ENCODE measurements at regions not wholly inside any gene's neighbourhood (a gene's known extent, or its start where the extent isn't known, plus 50 kb on each side); places are given as distances from the start of the nearest gene placed in this dataset.
A peak's percentile ranks its signal among the peaks of the same experiment; 100 is the strongest.

DNA sequence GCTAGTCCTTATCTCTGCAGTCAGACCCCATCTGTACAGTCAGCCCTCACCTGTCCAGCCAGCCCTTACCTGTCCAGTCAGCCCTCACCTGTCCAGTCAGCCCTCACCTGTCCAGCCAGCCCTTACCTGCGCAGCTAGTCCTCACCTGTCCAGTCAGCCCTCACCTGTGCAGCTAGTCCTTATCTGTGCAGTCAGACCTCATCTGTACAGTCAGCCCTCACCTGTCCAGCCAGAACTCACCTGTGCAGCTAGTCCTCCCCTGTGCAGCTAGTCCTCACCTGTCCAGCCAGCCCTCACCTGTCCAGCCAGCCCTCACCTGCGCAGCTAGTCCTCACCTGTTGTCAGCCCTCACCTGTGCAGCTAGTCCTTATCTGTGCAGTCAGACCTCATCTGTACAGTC is 506.8 kb downstream of the NPHP4 start:
- intact Hi-C loops (cut with DNase I): no loop called here
- H3K27me3 ChIP-seq: peaks cover 0 to 26% (median 11%) of the 10 kb centered on the region in 9 donors
- no peak for DNase-seq
- no peaks in the 10 kb centered on the region for H3K36me3 ChIP-seq
- no peak for TF ChIP-seq POLR2A (IDR thresholded peaks at IDR 0.05)
- TF ChIP-seq, protein P1, sequence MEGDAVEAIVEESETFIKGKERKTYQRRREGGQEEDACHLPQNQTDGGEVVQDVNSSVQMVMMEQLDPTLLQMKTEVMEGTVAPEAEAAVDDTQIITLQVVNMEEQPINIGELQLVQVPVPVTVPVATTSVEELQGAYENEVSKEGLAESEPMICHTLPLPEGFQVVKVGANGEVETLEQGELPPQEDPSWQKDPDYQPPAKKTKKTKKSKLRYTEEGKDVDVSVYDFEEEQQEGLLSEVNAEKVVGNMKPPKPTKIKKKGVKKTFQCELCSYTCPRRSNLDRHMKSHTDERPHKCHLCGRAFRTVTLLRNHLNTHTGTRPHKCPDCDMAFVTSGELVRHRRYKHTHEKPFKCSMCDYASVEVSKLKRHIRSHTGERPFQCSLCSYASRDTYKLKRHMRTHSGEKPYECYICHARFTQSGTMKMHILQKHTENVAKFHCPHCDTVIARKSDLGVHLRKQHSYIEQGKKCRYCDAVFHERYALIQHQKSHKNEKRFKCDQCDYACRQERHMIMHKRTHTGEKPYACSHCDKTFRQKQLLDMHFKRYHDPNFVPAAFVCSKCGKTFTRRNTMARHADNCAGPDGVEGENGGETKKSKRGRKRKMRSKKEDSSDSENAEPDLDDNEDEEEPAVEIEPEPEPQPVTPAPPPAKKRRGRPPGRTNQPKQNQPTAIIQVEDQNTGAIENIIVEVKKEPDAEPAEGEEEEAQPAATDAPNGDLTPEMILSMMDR (IDR thresholded peaks at IDR 0.05): no peak
- no peak for ATAC-seq
- H3K27ac ChIP-seq: no peak overlapping the region
- no peak overlapping the region for H3K4me3 ChIP-seq
- 72 to 89% (median 83%) methylated on average over 2 of the region's 2 CpGs for WGBS, 4 donors
- H3K4me1 ChIP-seq: no peaks in the 10 kb centered on the region
- H3K9me3 ChIP-seq: no peaks in the 10 kb centered on the region

DNA sequence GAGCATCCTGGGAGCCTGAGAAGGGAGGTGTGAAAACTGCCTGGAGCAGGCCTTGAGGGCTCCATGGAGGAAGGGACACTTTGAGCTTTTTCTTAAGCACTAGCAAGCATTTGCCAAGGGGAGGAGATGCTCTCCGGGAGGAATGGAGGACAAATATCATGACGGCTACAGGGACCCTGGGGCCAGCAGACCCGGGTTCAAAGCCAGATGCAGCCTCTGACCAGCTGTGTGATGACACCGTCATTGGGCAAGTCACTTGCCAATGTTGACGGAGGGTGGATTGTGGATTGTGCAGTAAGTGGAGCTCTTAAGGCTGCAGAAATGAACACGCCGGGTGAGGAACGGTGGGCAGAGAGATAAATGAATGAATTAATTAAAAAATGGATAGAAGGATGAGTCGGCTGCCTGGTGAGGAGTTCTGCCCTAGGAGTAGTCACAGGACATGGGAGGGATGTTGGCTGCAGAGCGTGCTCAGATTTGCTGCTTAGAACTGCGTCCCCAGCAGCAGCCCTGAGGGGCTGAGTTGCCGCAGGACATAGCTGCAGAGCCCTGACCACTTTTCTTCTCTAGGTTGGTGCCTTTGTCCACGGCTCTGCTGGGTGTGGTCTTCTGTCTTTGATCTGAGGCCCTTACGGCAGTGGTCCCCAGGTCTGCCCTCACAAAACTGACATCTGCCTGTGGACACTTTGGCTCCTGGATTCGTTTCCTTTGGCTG is 507.6 kb downstream of the NPHP4 start:
- ATAC-seq (no peak), DNase-seq (no peak)
- Histone ChIP-seq H3K27me3 (peaks cover 0 to 28% (median 11%) of the 10 kb centered on the region in 9 donors), H3K36me3 (no peaks in the 10 kb centered on the region), H3K9me3 (no peaks in the 10 kb centered on the region), H3K27ac (no peak overlapping the region), H3K4me3 (no peak overlapping the region), H3K4me1 (no peaks in the 10 kb centered on the region)
- TF ChIP-seq, protein P1 (IDR thresholded peaks at IDR 0.05): no peak
- TF ChIP-seq POLR2A (IDR thresholded peaks at IDR 0.05): no peak
- intact Hi-C loops (cut with DNase I): no loop called here
- WGBS, 4 donors: 65 to 69% (median 66%) methylated on average over 14 to 15 of the region's 15 CpGs

DNA sequence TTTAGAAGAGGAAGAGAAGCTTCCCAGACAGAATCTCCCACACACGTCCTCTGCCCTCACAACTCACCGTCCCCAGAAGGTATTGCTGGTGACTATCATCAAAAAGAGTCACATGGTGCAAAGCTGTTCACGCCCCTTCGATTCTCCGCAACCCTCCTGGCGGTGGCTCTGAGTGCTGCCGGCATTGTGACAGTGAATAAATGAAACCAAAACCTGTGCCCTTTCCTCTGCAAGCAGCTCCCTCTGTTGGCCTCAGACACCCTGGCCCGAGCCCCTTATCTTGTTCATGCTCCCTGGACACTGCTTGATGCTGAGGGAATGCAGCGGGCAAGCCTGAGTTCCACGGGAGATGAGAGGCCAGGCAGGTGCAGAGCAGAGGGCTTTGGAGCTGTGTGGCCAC is 510.3 kb downstream of the NPHP4 start:
- H3K27ac ChIP-seq: no peak overlapping the region
- H3K4me1 ChIP-seq: no peaks in the 10 kb centered on the region
- no peak for ATAC-seq
- no peak overlapping the region for H3K4me3 ChIP-seq
- TF ChIP-seq POLR2A (IDR thresholded peaks at IDR 0.05): no peak
- TF ChIP-seq, protein P1 (IDR thresholded peaks at IDR 0.05): peak in 2 of 12 donors; percentile 5 to 8
- H3K27me3 ChIP-seq: peaks cover 0 to 35% (median 11%) of the 10 kb centered on the region in 9 donors
- H3K36me3 ChIP-seq: no peaks in the 10 kb centered on the region
- intact Hi-C loops (cut with DNase I): no loop called here
- 23 to 40% (median 31%) methylated on average over 10 of the region's 10 CpGs for WGBS, 4 donors
- no peaks in the 10 kb centered on the region for H3K9me3 ChIP-seq
- DNase-seq: no peak

DNA sequence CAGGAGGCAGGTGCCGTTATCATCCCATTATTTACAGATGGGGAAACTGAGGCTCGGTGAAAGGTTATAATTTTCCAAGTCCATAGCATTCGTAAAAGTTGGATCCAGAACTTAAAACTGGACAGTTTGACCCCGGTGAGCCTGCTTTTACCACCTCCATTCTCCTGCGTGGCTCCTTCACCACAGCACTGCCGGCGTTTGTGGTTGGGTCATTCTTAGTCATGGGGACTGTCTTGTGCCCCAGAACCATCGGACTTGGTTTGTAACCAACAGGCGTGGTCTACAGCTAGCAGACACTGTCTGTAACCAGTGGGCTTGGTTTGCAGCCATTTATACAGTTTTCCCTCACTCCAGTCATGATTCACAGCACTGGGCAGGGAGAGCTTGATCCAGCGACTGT is 511.3 kb downstream of the NPHP4 start:
- whole genome bisulfite sequencing, 4 donors: 85 to 86% (median 85%) methylated on average over 10 of the region's 10 CpGs
- Histone ChIP-seq H3K27ac (no peak overlapping the region), H3K9me3 (no peaks in the 10 kb centered on the region), H3K27me3 (peaks cover 0 to 35% (median 8%) of the 10 kb centered on the region in 9 donors), H3K4me1 (no peaks in the 10 kb centered on the region), H3K4me3 (no peak overlapping the region), H3K36me3 (no peaks in the 10 kb centered on the region)
- TF ChIP-seq POLR2A (IDR thresholded peaks at IDR 0.05): no peak
- TF ChIP-seq, protein P1 (IDR thresholded peaks at IDR 0.05): no peak
- intact Hi-C loops (cut with DNase I): no loop called here
- ATAC-seq (no peak), DNase-seq (no peak)

All from heart left ventricle (tissue), 16 donors.